ENCODE measurements at regions not wholly inside any gene's neighbourhood (a gene's known extent, or its start where the extent isn't known, plus 50 kb on each side); places are given as distances from the start of the nearest gene placed in this dataset.
"Not testable (repeated sequence)": the region's sequence is repeated elsewhere in the genome, so short reads cannot be mapped to it uniquely, and the experiment has no call there.

DNA sequence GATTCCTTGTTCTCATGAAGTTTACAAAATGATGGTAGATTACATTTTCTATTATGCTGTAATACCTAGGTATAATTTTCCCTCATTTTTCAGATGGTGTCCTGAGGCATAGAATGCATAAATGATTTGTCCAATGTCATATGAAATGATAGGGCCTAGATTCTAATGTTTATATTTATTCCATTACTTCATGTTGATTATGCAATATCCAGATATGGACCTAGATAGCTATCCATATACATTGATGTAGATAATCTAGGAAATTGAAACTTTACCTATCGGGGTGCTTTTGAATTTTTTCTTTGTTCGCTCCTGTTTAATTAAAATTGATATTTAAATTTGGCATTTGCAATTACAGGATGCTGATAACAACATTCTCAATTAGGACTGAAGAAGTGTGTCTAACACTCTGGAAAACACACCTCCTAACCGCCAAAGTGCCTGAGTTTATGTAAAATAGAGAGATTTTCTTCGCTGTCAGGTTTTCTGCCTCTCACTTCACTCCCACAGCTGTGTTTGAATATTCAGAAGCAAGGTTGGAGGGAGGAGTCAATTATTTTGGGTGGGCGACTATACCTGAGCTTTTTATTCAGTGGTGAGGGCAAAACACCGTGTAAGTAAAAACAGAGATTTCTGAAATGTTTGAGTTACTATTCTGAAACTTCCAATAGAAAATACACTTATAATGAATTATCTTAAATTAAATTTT is 164.4 kb upstream of the ATP2B1 start:
- H3K27ac Mint-ChIP-seq = no peak overlapping the region
- H3K36me3 Mint-ChIP-seq = peaks cover 10% of the 10 kb centered on the region
- ATAC-seq (ENCODE audit: low read depth) (no peak), DNase-seq (no peak)
- no peaks in the 10 kb centered on the region for H3K27me3 Mint-ChIP-seq
- H3K9me3 Mint-ChIP-seq = peaks cover 8% of the 10 kb centered on the region
- POLR2A ChIA-PET = no interaction called here
- H3K4me1 Mint-ChIP-seq = no peaks in the 10 kb centered on the region
- no peak overlapping the region for H3K4me3 Mint-ChIP-seq

DNA sequence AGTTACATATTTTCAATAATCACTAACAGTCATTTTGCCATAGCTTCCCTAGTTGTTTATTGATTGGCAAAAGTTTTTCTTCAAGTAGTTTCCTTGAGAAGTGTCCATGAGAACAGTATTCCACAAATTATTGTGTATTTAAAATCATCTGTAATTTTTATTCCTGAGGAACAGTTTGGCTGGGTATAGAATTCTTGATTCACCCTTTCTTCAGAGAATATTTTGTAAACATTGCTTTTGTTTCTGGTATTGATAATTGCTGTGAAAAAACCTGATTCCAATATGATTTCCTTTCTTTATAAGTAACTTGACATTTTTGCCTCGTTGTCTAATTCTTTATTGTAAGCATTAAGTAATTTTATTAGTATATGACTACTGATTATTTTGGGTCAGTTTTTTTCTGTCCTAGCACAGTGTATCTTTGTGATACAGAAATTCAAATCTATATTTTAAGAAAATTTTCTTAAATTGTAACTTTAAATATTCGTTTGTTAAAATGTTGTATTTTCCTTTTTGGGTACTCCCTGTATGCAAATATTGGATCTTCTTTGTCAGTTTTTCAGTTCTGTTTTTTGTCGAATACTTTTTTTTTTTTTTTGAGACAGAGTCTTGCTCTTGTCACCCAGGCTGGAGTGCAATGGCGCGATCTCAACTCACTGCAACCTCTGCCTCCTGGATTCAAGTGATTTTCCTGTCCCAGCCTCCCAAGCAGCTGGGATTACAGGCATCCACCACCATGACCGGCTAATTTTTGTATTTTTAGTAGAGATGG is 162.0 kb upstream of the ATP2B1 start:
- ATAC-seq (ENCODE audit: low read depth) = no peak
- no peak overlapping the region for H3K27ac Mint-ChIP-seq
- H3K36me3 Mint-ChIP-seq = peaks cover 9% of the 10 kb centered on the region
- H3K4me3 Mint-ChIP-seq = no peak overlapping the region
- peaks cover 8% of the 10 kb centered on the region for H3K9me3 Mint-ChIP-seq
- no peak for DNase-seq
- H3K27me3 Mint-ChIP-seq = no peaks in the 10 kb centered on the region
- POLR2A ChIA-PET = interaction anchor here (0.7 kb wide), 1 partner anchor 48 kb away, joined by 5 read pairs; no protein-coding TSS in a partner anchor
- no peaks in the 10 kb centered on the region for H3K4me1 Mint-ChIP-seq

GRCh38 chr12:89867611-89868010 is 159.0 kb upstream of the ATP2B1 start:
- H3K4me3 Mint-ChIP-seq; H3K27me3 Mint-ChIP-seq; DNase-seq; POLR2A ChIA-PET; ATAC-seq (ENCODE audit: low read depth); H3K27ac Mint-ChIP-seq: not testable (repeated sequence)
- H3K4me1 Mint-ChIP-seq = peaks cover 18% of the 10 kb centered on the region
- H3K9me3 Mint-ChIP-seq = peaks cover 11% of the 10 kb centered on the region
- H3K36me3 Mint-ChIP-seq = peaks cover 20% of the 10 kb centered on the region

- H3K27ac Mint-ChIP-seq = peak overlapping the region; percentile 51
- H3K4me3 Mint-ChIP-seq = no peak overlapping the region
- POLR2A ChIA-PET = interaction anchor here (1.0 to 2.2 kb wide), 4 partner anchors 16 to 155 kb away, joined by 3 to 28 read pairs (median 5); partner anchors contain the start of gene ATP2B1
- no peaks in the 10 kb centered on the region for H3K27me3 Mint-ChIP-seq
- DNase-seq = no peak
- peaks cover 6% of the 10 kb centered on the region for H3K9me3 Mint-ChIP-seq
- peaks cover 16% of the 10 kb centered on the region for H3K36me3 Mint-ChIP-seq
- peaks cover 29% of the 10 kb centered on the region for H3K4me1 Mint-ChIP-seq
- no peak for ATAC-seq (ENCODE audit: low read depth)
Observed at GRCh38 chr12:89864411-89864810, 155.8 kb upstream of the ATP2B1 start.

DNA sequence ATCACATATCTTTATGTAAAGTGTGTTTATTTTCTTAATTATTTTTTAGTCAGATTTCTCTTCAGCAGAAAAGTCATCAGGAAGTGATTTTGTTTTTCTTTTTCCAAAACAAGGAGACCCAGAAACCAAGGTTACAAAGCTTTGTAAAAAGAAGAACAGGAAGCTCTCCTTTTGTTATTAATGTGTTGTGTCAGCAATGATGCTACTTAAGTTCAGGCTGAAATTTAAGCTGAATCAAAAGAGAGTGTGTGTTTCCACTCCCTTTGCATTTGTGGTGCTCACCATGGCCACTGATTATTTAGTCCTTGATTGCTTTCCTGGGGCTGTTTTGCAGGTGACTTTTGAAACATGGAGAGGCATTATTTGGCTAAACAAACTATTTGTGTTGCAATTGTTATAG is 155.3 kb upstream of the ATP2B1 start:
- no peak for DNase-seq
- H3K27ac Mint-ChIP-seq = peak overlapping the region; percentile 86
- H3K4me3 Mint-ChIP-seq = peak overlapping the region; percentile 79
- peaks cover 5% of the 10 kb centered on the region for H3K9me3 Mint-ChIP-seq
- no peaks in the 10 kb centered on the region for H3K27me3 Mint-ChIP-seq
- H3K4me1 Mint-ChIP-seq = peaks cover 31% of the 10 kb centered on the region
- peaks cover 16% of the 10 kb centered on the region for H3K36me3 Mint-ChIP-seq
- POLR2A ChIA-PET = interaction anchor here (0.7 to 2.2 kb wide), 6 partner anchors 15 to 518 kb away, joined by 3 to 28 read pairs (median 4); partner anchors contain the start of gene ATP2B1
- ATAC-seq (ENCODE audit: low read depth) = no peak

DNA sequence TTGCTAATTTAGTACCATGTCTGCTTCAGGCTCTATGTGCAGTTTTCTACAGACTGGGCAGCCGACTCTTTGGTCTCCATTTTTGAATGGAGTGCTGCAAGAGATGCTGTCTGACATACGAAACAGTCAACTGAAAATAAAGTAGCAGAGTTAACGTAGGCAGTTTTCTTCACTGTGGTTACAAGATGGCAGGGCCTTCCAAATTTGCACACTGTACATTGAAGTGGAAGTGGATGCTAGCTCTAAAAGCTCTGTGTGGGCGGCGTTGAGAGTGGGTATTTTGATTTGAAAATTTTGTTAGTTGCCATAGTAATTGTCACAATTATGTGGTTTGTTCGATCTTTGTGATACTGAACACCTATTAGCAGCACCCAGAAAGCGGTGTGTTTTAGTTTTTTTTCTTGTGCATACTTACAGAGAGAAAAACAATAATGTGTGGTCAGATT is 154.9 kb upstream of the ATP2B1 start:
- Mint-ChIP-seq H3K4me1 (peaks cover 31% of the 10 kb centered on the region), H3K4me3 (peak overlapping the region; percentile 79), H3K9me3 (peaks cover 5% of the 10 kb centered on the region), H3K27ac (peak overlapping the region; percentile 86), H3K27me3 (no peaks in the 10 kb centered on the region), H3K36me3 (peaks cover 16% of the 10 kb centered on the region)
- POLR2A ChIA-PET = interaction anchor here (0.7 to 2.2 kb wide), 5 partner anchors 16 to 517 kb away, joined by 3 to 28 read pairs (median 4); partner anchors contain the start of gene ATP2B1
- peak; percentile 33 for DNase-seq
- ATAC-seq (ENCODE audit: low read depth) = peak; percentile 80

DNA sequence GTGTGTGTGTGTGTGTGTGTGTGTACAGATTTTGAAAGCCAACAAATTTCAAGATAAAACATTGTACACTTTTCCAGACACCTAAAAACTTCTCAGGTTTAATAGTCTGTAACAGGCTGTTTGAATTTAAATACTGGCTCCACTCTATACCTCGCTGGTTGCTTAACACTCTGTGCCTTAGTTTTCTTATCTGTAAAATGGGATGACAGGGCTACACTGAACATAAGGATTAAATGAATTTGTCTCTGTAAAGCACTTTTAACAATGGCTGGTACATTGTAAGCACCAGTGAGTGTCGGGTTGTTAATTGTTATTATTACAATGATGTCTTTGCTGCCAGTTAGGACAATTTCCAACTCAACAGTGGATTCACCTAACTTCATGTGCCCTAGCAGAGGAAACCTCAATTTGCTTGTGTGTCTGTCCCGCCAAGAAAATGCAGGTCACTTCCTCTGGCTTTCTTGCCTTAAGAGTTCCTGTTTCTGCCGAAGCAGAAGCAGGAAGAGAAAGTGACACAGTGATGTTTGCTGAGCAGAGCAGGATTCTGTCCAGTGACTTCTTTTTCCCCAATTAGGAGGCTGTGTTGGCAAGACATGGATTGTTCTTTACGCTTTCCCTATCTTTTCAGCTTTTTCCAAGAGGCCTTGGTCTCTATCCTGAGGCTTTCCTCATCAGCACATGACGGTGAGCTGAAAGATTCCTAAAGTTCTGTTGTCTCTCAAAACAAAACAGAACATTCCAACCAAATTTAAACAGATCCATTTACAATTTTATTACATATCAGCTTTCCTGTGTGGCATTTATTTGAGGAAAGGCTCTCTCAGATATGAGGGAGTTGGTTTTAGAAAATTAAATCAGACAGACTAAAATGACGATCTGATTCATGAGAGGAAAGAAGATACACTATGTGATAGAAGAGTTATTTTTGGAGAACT is 154.1 kb upstream of the ATP2B1 start:
- POLR2A ChIA-PET = interaction anchor here (1.2 to 2.2 kb wide), 5 partner anchors 16 to 231 kb away, joined by 3 to 28 read pairs (median 5); partner anchors contain the start of gene ATP2B1
- DNase-seq (no peak), ATAC-seq (ENCODE audit: low read depth) (peak; percentile 73)
- H3K27ac Mint-ChIP-seq = peak overlapping the region; percentile 86
- H3K27me3 Mint-ChIP-seq = no peaks in the 10 kb centered on the region
- H3K4me3 Mint-ChIP-seq = peak overlapping the region; percentile 79
- H3K4me1 Mint-ChIP-seq = peaks cover 31% of the 10 kb centered on the region
- H3K36me3 Mint-ChIP-seq = peaks cover 19% of the 10 kb centered on the region
- H3K9me3 Mint-ChIP-seq = peaks cover 5% of the 10 kb centered on the region

DNA sequence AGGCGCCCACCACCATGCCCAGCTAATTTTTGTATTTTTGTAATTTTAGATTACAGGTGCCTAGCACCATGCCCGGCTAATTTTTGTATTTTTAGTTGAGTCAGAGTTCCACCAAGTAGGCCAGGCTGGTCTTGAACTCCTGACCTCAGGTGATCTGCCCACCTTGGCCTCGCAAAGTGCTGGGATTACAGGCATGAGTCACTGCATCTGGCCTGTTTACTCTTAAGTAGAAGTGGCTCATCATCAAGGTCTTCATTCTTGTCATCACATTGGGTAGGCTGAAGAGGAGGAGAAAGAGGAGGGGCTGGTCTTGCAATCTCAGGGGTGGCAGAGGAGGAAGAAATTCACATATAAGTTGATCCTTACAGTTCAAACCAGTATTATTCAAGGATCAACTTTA is 152.4 kb upstream of the ATP2B1 start:
- ATAC-seq (ENCODE audit: low read depth) (no peak), DNase-seq (no peak)
- peaks cover 38% of the 10 kb centered on the region for H3K4me1 Mint-ChIP-seq
- H3K27me3 Mint-ChIP-seq = no peaks in the 10 kb centered on the region
- POLR2A ChIA-PET = interaction anchor here (1.0 to 1.2 kb wide), 2 partner anchors 152 to 229 kb away, joined by 3 to 5 read pairs; partner anchors contain the start of gene ATP2B1
- peaks cover 5% of the 10 kb centered on the region for H3K9me3 Mint-ChIP-seq
- H3K36me3 Mint-ChIP-seq = peaks cover 18% of the 10 kb centered on the region
- H3K27ac Mint-ChIP-seq = peak overlapping the region; percentile 24
- no peak overlapping the region for H3K4me3 Mint-ChIP-seq

GRCh38 chr12:89859508-89860220 is 151.0 kb upstream of the ATP2B1 start:
- Mint-ChIP-seq H3K27ac (no peak overlapping the region), H3K36me3 (peaks cover 16% of the 10 kb centered on the region), H3K4me3 (no peak overlapping the region), H3K4me1 (peaks cover 40% of the 10 kb centered on the region), H3K27me3 (no peaks in the 10 kb centered on the region), H3K9me3 (peaks cover 2% of the 10 kb centered on the region)
- POLR2A ChIA-PET = interaction anchor here (1.1 kb wide), 1 partner anchor 151 kb away, joined by 3 read pairs; the partner anchor contains the start of gene ATP2B1
- DNase-seq (no peak), ATAC-seq (ENCODE audit: low read depth) (no peak)

DNA sequence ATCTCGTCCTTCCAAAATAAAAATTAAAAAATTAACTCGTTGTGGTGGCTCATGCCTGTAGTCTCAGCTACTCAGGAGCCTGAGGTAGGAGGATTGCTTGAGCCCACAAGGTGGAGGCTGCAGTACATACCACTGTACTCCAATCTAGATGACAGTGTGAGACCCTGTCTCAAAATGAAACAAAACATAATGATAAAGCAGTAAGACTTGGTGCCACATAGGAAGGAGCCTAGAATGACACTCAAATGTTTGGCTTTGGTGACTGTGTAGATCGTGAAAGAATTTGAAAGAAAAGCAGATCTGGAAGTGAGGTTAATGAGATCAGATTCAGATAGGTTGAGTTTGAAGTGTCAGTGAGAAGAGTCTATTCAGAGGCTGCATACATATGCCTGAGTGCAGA is 150.1 kb upstream of the ATP2B1 start:
- no peak for DNase-seq
- Mint-ChIP-seq H3K4me3 (no peak overlapping the region), H3K36me3 (peaks cover 13% of the 10 kb centered on the region), H3K27me3 (no peaks in the 10 kb centered on the region), H3K9me3 (peaks cover 2% of the 10 kb centered on the region), H3K27ac (no peak overlapping the region), H3K4me1 (peaks cover 35% of the 10 kb centered on the region)
- no peak for ATAC-seq (ENCODE audit: low read depth)
- POLR2A ChIA-PET = no interaction called here

- POLR2A ChIA-PET = interaction anchor here (0.7 kb wide), 1 partner anchor 68 kb away, joined by 3 read pairs; no protein-coding TSS in a partner anchor
- ATAC-seq (ENCODE audit: low read depth) = no peak
Observed at GRCh38 chr12:89857652-89858274, 149.1 kb upstream of the ATP2B1 start.

DNA sequence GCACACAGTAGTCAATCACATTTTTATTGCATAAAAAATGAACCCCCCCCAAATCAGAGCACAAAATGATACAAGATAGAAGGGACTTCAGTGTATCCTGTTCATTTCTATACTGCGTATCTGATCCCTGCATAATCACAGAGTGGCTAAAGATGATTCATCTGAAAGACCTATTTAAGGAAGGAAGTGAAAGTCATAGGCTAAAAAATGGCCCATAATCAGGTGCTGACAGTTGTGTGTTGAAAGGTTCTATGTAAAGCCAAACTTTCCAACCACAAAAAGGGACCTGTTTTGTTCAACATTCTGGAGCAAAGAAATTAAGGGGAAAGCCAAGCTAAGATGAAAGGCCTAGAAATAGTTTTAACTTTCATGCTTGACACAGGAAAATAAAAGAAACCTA is 147.8 kb upstream of the ATP2B1 start:
- Mint-ChIP-seq H3K4me3 (no peak overlapping the region), H3K36me3 (peaks cover 4% of the 10 kb centered on the region), H3K27ac (no peak overlapping the region), H3K27me3 (no peaks in the 10 kb centered on the region), H3K4me1 (peaks cover 20% of the 10 kb centered on the region), H3K9me3 (peaks cover under 1% of the 10 kb centered on the region)
- no peak for DNase-seq
- peak; percentile 80 for ATAC-seq (ENCODE audit: low read depth)
- POLR2A ChIA-PET = no interaction called here

More at GRCh38 chr12:89857652-89858274, 149.1 kb upstream of the ATP2B1 start:
- H3K27ac Mint-ChIP-seq = no peak overlapping the region
- peaks cover 2% of the 10 kb centered on the region for H3K9me3 Mint-ChIP-seq
- peaks cover 25% of the 10 kb centered on the region for H3K4me1 Mint-ChIP-seq
- H3K4me3 Mint-ChIP-seq = no peak overlapping the region
- no peak for DNase-seq
- peaks cover 9% of the 10 kb centered on the region for H3K36me3 Mint-ChIP-seq
- H3K27me3 Mint-ChIP-seq = no peaks in the 10 kb centered on the region
